ENCODE measurements at regions not wholly inside any gene's neighbourhood (a gene's known extent, or its start where the extent isn't known, plus 50 kb on each side); places are given as distances from the start of the nearest gene placed in this dataset.

DNA sequence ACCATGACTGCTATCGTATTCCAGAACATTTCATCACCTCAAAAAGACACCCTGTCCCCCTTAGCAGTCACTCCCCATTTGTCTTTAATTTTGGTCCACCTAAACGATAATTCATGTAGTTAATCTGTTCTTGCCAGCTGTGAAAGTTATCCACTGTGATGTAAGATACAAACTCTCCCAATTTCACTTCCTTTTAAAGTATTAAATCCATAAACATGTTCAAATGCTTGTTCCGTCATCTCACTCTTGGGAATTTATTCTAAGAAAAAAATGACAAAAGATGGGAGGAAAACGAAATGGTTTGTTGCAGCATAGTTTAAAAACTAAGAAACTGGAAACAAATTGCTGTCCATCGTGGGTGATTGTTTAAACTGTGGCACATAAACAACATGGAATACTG lies 53.7 kb upstream of the IRF2 start:
- TF ChIP-seq, protein P1, sequence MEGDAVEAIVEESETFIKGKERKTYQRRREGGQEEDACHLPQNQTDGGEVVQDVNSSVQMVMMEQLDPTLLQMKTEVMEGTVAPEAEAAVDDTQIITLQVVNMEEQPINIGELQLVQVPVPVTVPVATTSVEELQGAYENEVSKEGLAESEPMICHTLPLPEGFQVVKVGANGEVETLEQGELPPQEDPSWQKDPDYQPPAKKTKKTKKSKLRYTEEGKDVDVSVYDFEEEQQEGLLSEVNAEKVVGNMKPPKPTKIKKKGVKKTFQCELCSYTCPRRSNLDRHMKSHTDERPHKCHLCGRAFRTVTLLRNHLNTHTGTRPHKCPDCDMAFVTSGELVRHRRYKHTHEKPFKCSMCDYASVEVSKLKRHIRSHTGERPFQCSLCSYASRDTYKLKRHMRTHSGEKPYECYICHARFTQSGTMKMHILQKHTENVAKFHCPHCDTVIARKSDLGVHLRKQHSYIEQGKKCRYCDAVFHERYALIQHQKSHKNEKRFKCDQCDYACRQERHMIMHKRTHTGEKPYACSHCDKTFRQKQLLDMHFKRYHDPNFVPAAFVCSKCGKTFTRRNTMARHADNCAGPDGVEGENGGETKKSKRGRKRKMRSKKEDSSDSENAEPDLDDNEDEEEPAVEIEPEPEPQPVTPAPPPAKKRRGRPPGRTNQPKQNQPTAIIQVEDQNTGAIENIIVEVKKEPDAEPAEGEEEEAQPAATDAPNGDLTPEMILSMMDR (IDR thresholded peaks at IDR 0.05) = no peak
- TF ChIP-seq POLR2A (IDR thresholded peaks at IDR 0.05) = no peak
